Thyroid gland (tissue), 4 donors: ENCODE measurements at regions not wholly inside any gene's neighbourhood (a gene's known extent, or its start where the extent isn't known, plus 50 kb on each side); places are given as distances from the start of the nearest gene placed in this dataset.

Experiments
- CTCF ChIP-seq, 6 experiments: fragments of 200-600 bp in 3 of 6; fragments of 450-650 bp in 3 of 6; sonication (generic) in 3 of 6; IDR thresholded peaks; one replicate each; pipeline ENCODE4 v1.5.1; 2016 to 2019; ENCODE audit warnings: antibody characterized with exemption in 6 of 6, mild to moderate bottlenecking in 2 of 6, inconsistent platforms in 1 of 6, moderate library complexity in 1 of 6
- POLR2A ChIP-seq, 2 donors: fragments of 450-650 bp; IDR thresholded peaks; one replicate each; pipeline ENCODE4 v1.6.1; 2017; ENCODE audit warnings: antibody characterized with exemption in 2 of 2, mild to moderate bottlenecking in 2 of 2, moderate library complexity in 1 of 2

- TF ChIP-seq CTCF (IDR thresholded peaks at IDR 0.05) (no peak), POLR2A (IDR thresholded peaks at IDR 0.05) (peak in 1 of 2 donors; percentile 46)
Observed at GRCh38 chr15:29348336-29348914, 78.8 kb upstream of the NSMCE3 start.
